Transverse colon (tissue), 4 donors: ENCODE measurements at regions not wholly inside any gene's neighbourhood (a gene's known extent, or its start where the extent isn't known, plus 50 kb on each side); places are given as distances from the start of the nearest gene placed in this dataset.

Experiments
- DNase-seq: peaks from one replicate; pipeline ENCODE4 v3.0.0-alpha.2; 2019
- H3K27ac ChIP-seq, 4 donors: fragments of 200-600 bp; sonication (generic); 2 replicates each; pipeline ENCODE4 v1.5.1; 2016 to 2018; ENCODE audit warnings: inconsistent platforms in 4 of 4
- H3K27me3 ChIP-seq: fragments of 200-600 bp; sonication (generic); 2 replicates; pipeline ENCODE4 v1.5.1; 2017; ENCODE audit warnings: inconsistent platforms
- H3K36me3 ChIP-seq, 4 donors: fragments of 200-600 bp; sonication (generic); 2 replicates each; pipeline ENCODE4 v1.5.1; 2017 to 2019; ENCODE audit warnings: inconsistent platforms in 4 of 4
- H3K4me1 ChIP-seq, 4 donors: fragments of 200-600 bp; sonication (generic); 2 replicates each; pipeline ENCODE4 v1.5.1; 2017 to 2020; ENCODE audit warnings: inconsistent platforms in 4 of 4
- H3K4me3 ChIP-seq, 4 donors: fragments of 200-600 bp; sonication (generic); 1 replicate in 1 of 4; 2 replicates in 3 of 4; pipeline versions ENCODE4 v1.5.1 to v1.6.1; 2017 to 2019; ENCODE audit warnings: inconsistent platforms in 4 of 4
- H3K9me3 ChIP-seq, 2 donors: fragments of 200-600 bp; sonication (generic); 2 replicates each; pipeline ENCODE4 v1.5.1; 2017 to 2019; ENCODE audit warnings: inconsistent platforms in 2 of 2
- CTCF ChIP-seq, 5 experiments: fragments of 200-600 bp in 3 of 5; fragments of 450-650 bp in 2 of 5; sonication (generic) in 3 of 5; IDR thresholded peaks; 1 replicate in 2 of 5; 2 replicates in 3 of 5; pipeline ENCODE4 v1.5.1; 2016 to 2017; ENCODE audit warnings: antibody characterized with exemption in 5 of 5, inconsistent platforms in 3 of 5, mild to moderate bottlenecking in 2 of 5, moderate library complexity in 1 of 5
- EP300 ChIP-seq: sonication (generic); formaldehyde crosslinking; IDR thresholded peaks from one replicate; pipeline ENCODE4 v1.6.1; 2017; ENCODE audit warnings: antibody characterized with exemption, low read depth
- POLR2A ChIP-seq: fragments of 450-650 bp; IDR thresholded peaks from one replicate; pipeline ENCODE4 v1.6.1; 2016; ENCODE audit warnings: antibody characterized with exemption, mild to moderate bottlenecking, moderate library complexity
- POLR2AphosphoS5 ChIP-seq, 3 donors: sonication (generic); formaldehyde crosslinking; IDR thresholded peaks; one replicate each; pipeline ENCODE4 v1.6.1; 2016; ENCODE audit warnings: antibody characterized with exemption in 3 of 3
- WGBS, 2 donors: methylation state at CpG; one replicate each; pipeline ENCODE4 v1.1.5; 2018; ENCODE audit warnings: low coverage in 1 of 2; 5-methylcytosine and 5-hydroxymethylcytosine counted together
- in situ Hi-C, 4 donors: fragments of 200-750 bp; cut with MboI; loops; one replicate each; pipeline versions ENCODE4 v1.15.0 to v1.15.1; 2017; ENCODE audit warnings: low sequenced_read_pairs in 3 of 4, low pct_ligation_motif_present in 1 of 4, low pct_unique_long_range_greater_than_20kb in 1 of 4
- intact Hi-C: fragments of 100-400 bp; cut with DNase I; formaldehyde crosslinking; loops from one replicate; pipeline ENCODE4 v1.15.1; 2023; ENCODE audit warnings: low total_unique reads

DNA sequence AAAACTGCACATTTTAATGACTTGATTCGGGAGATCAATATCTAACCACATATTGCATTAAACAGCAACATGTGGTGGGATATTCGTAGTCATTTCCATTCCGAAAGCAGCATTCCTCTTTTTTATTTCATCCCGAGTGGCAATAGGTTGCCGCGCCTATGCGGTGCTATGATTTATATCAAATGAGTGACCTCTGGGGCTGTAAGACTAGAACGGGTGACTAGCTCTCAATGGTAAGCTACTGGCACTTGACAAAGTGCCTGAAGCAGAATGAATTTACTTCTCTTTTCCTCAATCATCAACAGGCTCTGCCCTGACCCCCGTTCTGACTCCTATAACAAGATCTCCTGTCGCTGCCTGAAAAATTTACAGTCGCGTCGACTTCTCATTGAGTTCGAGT lies 162.3 kb downstream of the ZNF281 start:
- Histone ChIP-seq H3K4me1 (peaks cover 0 to 8% (median 4%) of the 10 kb centered on the region in 4 donors), H3K27me3 (no peaks in the 10 kb centered on the region), H3K4me3 (no peak overlapping the region), H3K9me3 (no peaks in the 10 kb centered on the region), H3K36me3 (no peaks in the 10 kb centered on the region), H3K27ac (no peak overlapping the region)
- intact Hi-C loops (no loop called here), in situ Hi-C loops (no loop called here)
- no peak for DNase-seq
- TF ChIP-seq CTCF (IDR thresholded peaks at IDR 0.05) = no peak
- TF ChIP-seq POLR2AphosphoS5 (IDR thresholded peaks at IDR 0.05) = no peak
- no peak for TF ChIP-seq POLR2A
- TF ChIP-seq EP300 = no peak
- WGBS, 2 donors = 64 to 69% methylated on average over 6 to 14 of the region's 14 CpGs

GRCh38 chr1:200245473-200245872 lies 164.4 kb downstream of the ZNF281 start:
- no peak overlapping the region for H3K4me3 ChIP-seq
- DNase-seq = no peak
- H3K9me3 ChIP-seq = no peaks in the 10 kb centered on the region
- no peaks in the 10 kb centered on the region for H3K36me3 ChIP-seq
- 76 to 83% methylated on average over 3 to 7 of the region's 7 CpGs for WGBS, 2 donors
- H3K4me1 ChIP-seq = peaks cover 0 to 15% (median 10%) of the 10 kb centered on the region in 4 donors
- in situ Hi-C loops (no loop called here), intact Hi-C loops (no loop called here)
- no peaks in the 10 kb centered on the region for H3K27me3 ChIP-seq
- no peak overlapping the region for H3K27ac ChIP-seq
- TF ChIP-seq CTCF (IDR thresholded peaks at IDR 0.05) = no peak
- no peak for TF ChIP-seq POLR2A
- no peak for TF ChIP-seq POLR2AphosphoS5 (IDR thresholded peaks at IDR 0.05)
- no peak for TF ChIP-seq EP300

- Histone ChIP-seq H3K27me3 (no peaks in the 10 kb centered on the region), H3K4me3 (peak overlapping the region in 3 of 4 donors; percentile 1 to 15 (median 13)), H3K9me3 (no peaks in the 10 kb centered on the region), H3K36me3 (no peaks in the 10 kb centered on the region), H3K27ac (peak overlapping the region in 2 of 4 donors; percentile 11 to 20), H3K4me1 (peaks cover 0 to 15% (median 10%) of the 10 kb centered on the region in 4 donors)
- intact Hi-C loops (no loop called here), in situ Hi-C loops (no loop called here)
- DNase-seq = no peak
- TF ChIP-seq POLR2AphosphoS5 (IDR thresholded peaks at IDR 0.05) = no peak
- 40 to 52% methylated on average over 8 to 11 of the region's 11 CpGs for WGBS, 2 donors
Measured at GRCh38 chr1:200243042-200243437, 166.8 kb downstream of the ZNF281 start.

GRCh38 chr1:200242110-200243041 lies 167.5 kb downstream of the ZNF281 start:
- in situ Hi-C loops = no loop called here
- peak overlapping the region in 2 of 4 donors; percentile 11 to 20 for H3K27ac ChIP-seq
- H3K4me3 ChIP-seq = peak overlapping the region in 3 of 4 donors; percentile 1 to 15 (median 13)

More at GRCh38 chr1:200242110-200243041, 167.5 kb downstream of the ZNF281 start:
- 40 to 64% methylated on average over 7 to 15 of the region's 15 CpGs for WGBS, 2 donors
- no peaks in the 10 kb centered on the region for H3K9me3 ChIP-seq
- no peaks in the 10 kb centered on the region for H3K27me3 ChIP-seq
- H3K36me3 ChIP-seq = no peaks in the 10 kb centered on the region
- no peak for DNase-seq
- no peak for TF ChIP-seq CTCF (IDR thresholded peaks at IDR 0.05)
- no peak for TF ChIP-seq POLR2A
- TF ChIP-seq POLR2AphosphoS5 (IDR thresholded peaks at IDR 0.05) = peak in 1 of 3 donors; percentile 8
- no peak for TF ChIP-seq EP300
- intact Hi-C loops = no loop called here
- H3K4me1 ChIP-seq = peaks cover 0 to 15% (median 10%) of the 10 kb centered on the region in 4 donors
